NCI-H187 treated with DMSO at 0.1 percent for 48 hours (cell line): ENCODE measurements at regions not wholly inside any gene's neighbourhood (a gene's known extent, or its start where the extent isn't known, plus 50 kb on each side); places are given as distances from the start of the nearest gene placed in this dataset.
"Not testable (repeated sequence)": the region's sequence is repeated elsewhere in the genome, so short reads cannot be mapped to it uniquely, and the experiment has no call there.

Experiments used
- DNase-seq: peaks from one replicate; lab custom pipeline; 2025; lab: John Stamatoyannopoulos, UW

- DNase-seq = no peak
Measured at GRCh38 chr16:9141813-9142212, 50.4 kb downstream of the HAPSTR1 start.

GRCh38 chr16:9144106-9144505 lies 52.7 kb downstream of the HAPSTR1 start:
- no peak for DNase-seq

GRCh38 chr16:9148374-9149015 lies 57.1 kb downstream of the HAPSTR1 start:
- no peak for DNase-seq

- no peak for DNase-seq
Measured at GRCh38 chr16:9151074-9151473, 59.6 kb downstream of the HAPSTR1 start.

- DNase-seq = no peak
Measured at GRCh38 chr16:9151597-9151996, 60.2 kb downstream of the HAPSTR1 start.

- DNase-seq = no peak
Measured at GRCh38 chr16:9152649-9153501, 61.4 kb downstream of the HAPSTR1 start.

GRCh38 chr16:9153502-9153864 lies 62.0 kb downstream of the HAPSTR1 start:
- DNase-seq = no peak

GRCh38 chr16:9154567-9155410 lies 63.3 kb downstream of the HAPSTR1 start:
- DNase-seq = no peak

- DNase-seq = no peak
Measured at GRCh38 chr16:9155871-9156270, 64.4 kb downstream of the HAPSTR1 start.

- no peak for DNase-seq
Measured at GRCh38 chr16:9159839-9160550, 68.6 kb downstream of the HAPSTR1 start.

GRCh38 chr16:9160551-9160911 lies 69.1 kb downstream of the HAPSTR1 start:
- no peak for DNase-seq

- no peak for DNase-seq
Measured at GRCh38 chr16:9165681-9166080, 74.2 kb downstream of the HAPSTR1 start.

- not testable (repeated sequence) for DNase-seq
Measured at GRCh38 chr16:9166326-9166993, 75.0 kb downstream of the HAPSTR1 start.

- DNase-seq = no peak
Measured at GRCh38 chr16:9169094-9169493, 77.7 kb downstream of the HAPSTR1 start.

- DNase-seq = no peak
Measured at GRCh38 chr16:9170470-9170869, 79.0 kb downstream of the HAPSTR1 start.

GRCh38 chr16:9176547-9177418 lies 85.3 kb downstream of the HAPSTR1 start:
- no peak for DNase-seq

- no peak for DNase-seq
Measured at GRCh38 chr16:9177861-9178260, 86.4 kb downstream of the HAPSTR1 start.

- no peak for DNase-seq
Measured at GRCh38 chr16:9183682-9184353, 92.4 kb downstream of the HAPSTR1 start.

GRCh38 chr16:9184354-9184690 lies 92.9 kb downstream of the HAPSTR1 start:
- DNase-seq = no peak

- DNase-seq = no peak
Measured at GRCh38 chr16:9185381-9185780, 93.9 kb downstream of the HAPSTR1 start.
